ENCODE measurements at regions not wholly inside any gene's neighbourhood (a gene's known extent, or its start where the extent isn't known, plus 50 kb on each side); places are given as distances from the start of the nearest gene placed in this dataset.

DNA sequence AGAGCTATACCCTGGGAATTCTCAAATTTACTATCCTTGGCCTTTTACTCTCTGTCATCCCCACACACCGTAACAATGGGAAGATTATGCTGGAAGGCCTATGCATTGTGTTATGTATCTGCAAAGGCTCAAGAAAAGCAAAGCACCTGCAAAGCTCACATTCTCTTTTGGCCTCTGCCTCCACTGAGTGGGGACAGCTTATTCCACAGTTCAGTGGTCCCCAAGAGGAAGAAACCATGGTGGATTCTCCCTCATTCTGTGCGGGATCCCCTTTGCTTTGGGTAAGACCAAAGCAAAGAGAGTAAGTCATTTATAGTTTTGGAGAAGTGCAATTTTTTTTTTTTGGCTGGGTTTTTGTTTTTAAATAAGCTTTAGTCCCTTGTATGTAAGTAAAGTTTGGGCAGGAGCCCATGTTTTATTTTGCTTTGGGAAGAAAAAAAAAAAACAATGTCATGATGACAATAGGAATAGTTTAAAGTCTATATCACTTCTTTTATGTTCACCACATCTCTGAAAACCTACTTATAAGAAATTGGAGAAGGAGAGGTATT lies 530.6 kb downstream of the FGF9 start:
- Histone ChIP-seq H4K8ac (ENCODE audit: low read depth in 2 of 2, low read length in 2 of 2) (no peak overlapping the region), H4K20me1 (ENCODE audit: insufficient read depth, low read length) (no peaks in the 10 kb centered on the region), H3K18ac (ENCODE audit: low read depth, low read length) (no peak overlapping the region), H3K14ac (replicated peaks; ENCODE audit: low read depth, low read length) (no peak overlapping the region), H2AK9ac (replicated peaks; ENCODE audit: low read depth, low read length, poor library complexity) (no peak overlapping the region), H2BK120ac (ENCODE audit: low read depth, low read length) (no peak overlapping the region), H3K56ac (ENCODE audit: extremely low read depth, insufficient read depth, low read length) (no peak overlapping the region), H3K27me3 (ENCODE audit: control insufficient read depth, insufficient read depth, low read length) (peaks cover 3% of the 10 kb centered on the region; the same call in 1 of the 2 replicates), H3K23ac (ENCODE audit: low read depth, low read length) (no peak overlapping the region), H3K9me3 (ENCODE audit: control insufficient read depth, insufficient read depth, low read length) (peaks cover 6% of the 10 kb centered on the region), H2AK5ac (ENCODE audit: low read depth, low read length) (no peak overlapping the region), H3K9ac (ENCODE audit: low read depth, low read length) (no peak overlapping the region), H3K79me1 (ENCODE audit: low read depth in 1 of 2, low read length in 2 of 2) (no peaks in the 10 kb centered on the region), H3K4me2 (ENCODE audit: low read depth, low read length) (no peak overlapping the region), H2BK20ac (ENCODE audit: low read depth, low read length) (no peak overlapping the region), H3K9me1 (ENCODE audit: insufficient read depth, low read length) (no peaks in the 10 kb centered on the region), H2BK15ac (ENCODE audit: low read depth, low read length) (no peak overlapping the region), H3K4me1 (ENCODE audit: control insufficient read depth, insufficient read depth, low read length) (peaks cover 8% of the 10 kb centered on the region; the same call in 1 of the 2 replicates), H4K5ac (ENCODE audit: low read depth, low read length) (no peak overlapping the region), H3K27ac (ENCODE audit: insufficient read depth, low read length) (no peak overlapping the region), H2BK5ac (ENCODE audit: low read depth, low read length, poor library complexity, severe bottlenecking) (no peak overlapping the region), H2AFZ (replicated peaks; ENCODE audit: low read length, poor library complexity) (no peak overlapping the region), H3K4ac (ENCODE audit: low read depth, low read length) (no peak overlapping the region), H3K4me3 (ENCODE audit: insufficient read depth, low read depth, low read length) (no peak overlapping the region), H4K91ac (ENCODE audit: insufficient read depth, low read depth, low read length) (no peak overlapping the region), H3K36me3 (ENCODE audit: control insufficient read depth, insufficient read depth, low read length) (no peaks in the 10 kb centered on the region)
- TF ChIP-seq MAFK (IDR thresholded peaks at IDR 0.05; ENCODE audit: low read depth, low read length) (no peak), RAD21 (IDR thresholded peaks at IDR 0.05; ENCODE audit: low read length) (no peak)
- in situ Hi-C loops (cut with MboI; ENCODE audit: low sequenced_read_pairs), result no loop called here
- ChIA-PET CTCF (interaction anchor here (0.6 kb wide), 1 partner anchor 500 kb away, joined by 5 read pairs; no protein-coding TSS in a partner anchor), POLR2A (ENCODE audit: unreplicated experiment) (no interaction called here)
- dilution Hi-C loops (cut with HindIII; ENCODE audit: low sequenced_read_pairs, unreplicated experiment), result no loop called here
- no CpG with 5 or more reads among the region's 2 CpGs for WGBS, 2 experiments (ENCODE audit: extremely low coverage in 2 of 2, insufficient read length in 1 of 2)
- no peak for DNase-seq
- ATAC-seq (ENCODE audit: low read depth), result no peak
- intact Hi-C loops (cut with micrococcal nuclease), result no loop called here
- BruUV-seq (replicated peaks), result no TSS peak
